ENCODE measurements at regions not wholly inside any gene's neighbourhood (a gene's known extent, or its start where the extent isn't known, plus 50 kb on each side); places are given as distances from the start of the nearest gene placed in this dataset.

DNA sequence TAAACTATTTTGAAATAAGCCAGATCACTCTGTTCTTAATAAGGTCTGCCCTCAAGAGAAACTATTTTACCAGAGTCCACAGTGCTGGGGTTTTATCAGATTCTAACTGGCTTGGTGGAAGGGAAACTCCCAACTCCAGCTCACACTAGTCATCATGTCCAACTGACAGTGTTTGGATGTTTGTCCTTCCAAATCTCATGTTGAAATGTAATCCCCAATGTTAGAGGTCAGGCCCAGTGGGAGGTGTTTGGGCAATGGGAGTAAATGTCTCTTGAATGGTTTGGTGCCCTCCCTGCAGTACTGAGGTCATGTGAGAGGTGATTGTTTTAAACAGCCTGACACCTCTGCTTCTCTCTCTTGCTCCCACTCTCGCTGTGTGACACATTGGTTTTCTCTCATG is 1301.0 kb upstream of the CDH8 start:
- H3K27ac ChIP-seq: no peak overlapping the region
- H3K4me3 ChIP-seq: no peak overlapping the region
- no peaks in the 10 kb centered on the region for H3K36me3 ChIP-seq
- no peaks in the 10 kb centered on the region for H3K4me1 ChIP-seq
- intact Hi-C loops (cut with DNase I): no loop called here
- TF ChIP-seq, protein P1, sequence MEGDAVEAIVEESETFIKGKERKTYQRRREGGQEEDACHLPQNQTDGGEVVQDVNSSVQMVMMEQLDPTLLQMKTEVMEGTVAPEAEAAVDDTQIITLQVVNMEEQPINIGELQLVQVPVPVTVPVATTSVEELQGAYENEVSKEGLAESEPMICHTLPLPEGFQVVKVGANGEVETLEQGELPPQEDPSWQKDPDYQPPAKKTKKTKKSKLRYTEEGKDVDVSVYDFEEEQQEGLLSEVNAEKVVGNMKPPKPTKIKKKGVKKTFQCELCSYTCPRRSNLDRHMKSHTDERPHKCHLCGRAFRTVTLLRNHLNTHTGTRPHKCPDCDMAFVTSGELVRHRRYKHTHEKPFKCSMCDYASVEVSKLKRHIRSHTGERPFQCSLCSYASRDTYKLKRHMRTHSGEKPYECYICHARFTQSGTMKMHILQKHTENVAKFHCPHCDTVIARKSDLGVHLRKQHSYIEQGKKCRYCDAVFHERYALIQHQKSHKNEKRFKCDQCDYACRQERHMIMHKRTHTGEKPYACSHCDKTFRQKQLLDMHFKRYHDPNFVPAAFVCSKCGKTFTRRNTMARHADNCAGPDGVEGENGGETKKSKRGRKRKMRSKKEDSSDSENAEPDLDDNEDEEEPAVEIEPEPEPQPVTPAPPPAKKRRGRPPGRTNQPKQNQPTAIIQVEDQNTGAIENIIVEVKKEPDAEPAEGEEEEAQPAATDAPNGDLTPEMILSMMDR (IDR thresholded peaks at IDR 0.05): no peak
- no peak for TF ChIP-seq POLR2AphosphoS5 (IDR thresholded peaks at IDR 0.05; ENCODE audit: insufficient read depth in 1 of 2, low read depth in 1 of 2)
- no peak for TF ChIP-seq POLR2A (IDR thresholded peaks at IDR 0.05)
- H3K27me3 ChIP-seq: no peaks in the 10 kb centered on the region
- DNase-seq (ENCODE audit: extremely low spot score in 2 of 2): no peak
- H3K9me3 ChIP-seq: no peaks in the 10 kb centered on the region

DNA sequence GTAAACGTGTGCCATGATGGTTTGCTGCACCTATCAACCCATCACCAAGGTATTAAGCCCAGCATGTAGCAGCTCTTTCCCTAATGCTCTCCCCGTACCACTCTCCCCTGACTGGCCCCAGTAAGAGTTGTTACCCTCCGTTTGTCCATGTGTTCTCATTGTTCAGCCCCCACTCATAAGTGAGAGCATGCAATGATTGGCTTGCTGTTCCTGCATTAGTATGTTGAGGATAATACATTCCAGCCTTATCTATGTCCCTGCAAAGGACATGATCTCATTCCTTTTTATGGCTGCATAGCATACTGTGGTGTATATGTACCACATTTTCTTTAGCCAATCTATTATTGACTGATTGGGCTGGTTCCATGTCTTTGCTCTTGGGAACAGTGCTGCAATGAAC is 1294.9 kb upstream of the CDH8 start:
- intact Hi-C loops (cut with DNase I): no loop called here
- H3K27ac ChIP-seq: no peak overlapping the region
- H3K4me1 ChIP-seq: no peaks in the 10 kb centered on the region
- H3K27me3 ChIP-seq: no peaks in the 10 kb centered on the region
- no peaks in the 10 kb centered on the region for H3K36me3 ChIP-seq
- no peak for TF ChIP-seq POLR2AphosphoS5 (IDR thresholded peaks at IDR 0.05; ENCODE audit: insufficient read depth in 1 of 2, low read depth in 1 of 2)
- no peak for TF ChIP-seq POLR2A (IDR thresholded peaks at IDR 0.05)
- TF ChIP-seq, protein P1 (IDR thresholded peaks at IDR 0.05): no peak
- DNase-seq (ENCODE audit: extremely low spot score in 2 of 2): no peak
- H3K9me3 ChIP-seq: no peaks in the 10 kb centered on the region
- H3K4me3 ChIP-seq: no peak overlapping the region

DNA sequence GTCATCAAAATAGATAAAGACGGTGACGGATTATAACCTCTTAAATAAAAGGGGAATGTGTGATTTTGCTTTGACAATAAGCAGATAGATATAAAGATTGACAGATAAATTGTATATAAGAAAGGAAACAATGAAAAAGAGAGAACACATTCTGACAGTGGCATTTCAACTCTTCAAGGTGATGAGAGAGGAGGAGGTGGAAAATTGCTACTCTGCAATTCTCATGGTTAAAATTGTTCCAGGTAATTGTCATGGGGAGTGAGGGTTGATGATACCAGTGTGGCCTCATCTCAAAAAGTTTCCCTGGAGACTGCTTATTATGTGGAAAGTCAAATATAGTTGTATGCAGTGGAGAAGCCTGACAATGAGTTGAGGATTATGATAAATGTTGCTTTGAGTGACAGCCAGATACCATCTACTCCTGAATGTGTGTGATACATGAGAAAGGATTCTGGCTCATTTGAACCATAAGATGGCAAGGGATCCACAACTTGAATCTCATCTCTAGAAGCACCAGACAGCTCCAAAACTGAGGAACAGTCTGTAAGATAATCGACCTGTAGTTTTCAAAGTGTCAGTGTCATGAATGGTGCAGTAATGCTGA is 1290.6 kb upstream of the CDH8 start:
- no peaks in the 10 kb centered on the region for H3K4me1 ChIP-seq
- no peak for DNase-seq (ENCODE audit: extremely low spot score in 2 of 2)
- no peak overlapping the region for H3K4me3 ChIP-seq
- no peak for TF ChIP-seq POLR2AphosphoS5 (IDR thresholded peaks at IDR 0.05; ENCODE audit: insufficient read depth in 1 of 2, low read depth in 1 of 2)
- TF ChIP-seq, protein P1 (IDR thresholded peaks at IDR 0.05): no peak
- TF ChIP-seq POLR2A (IDR thresholded peaks at IDR 0.05): no peak
- intact Hi-C loops (cut with DNase I): no loop called here
- H3K9me3 ChIP-seq: no peaks in the 10 kb centered on the region
- no peak overlapping the region for H3K27ac ChIP-seq
- no peaks in the 10 kb centered on the region for H3K27me3 ChIP-seq
- no peaks in the 10 kb centered on the region for H3K36me3 ChIP-seq

DNA sequence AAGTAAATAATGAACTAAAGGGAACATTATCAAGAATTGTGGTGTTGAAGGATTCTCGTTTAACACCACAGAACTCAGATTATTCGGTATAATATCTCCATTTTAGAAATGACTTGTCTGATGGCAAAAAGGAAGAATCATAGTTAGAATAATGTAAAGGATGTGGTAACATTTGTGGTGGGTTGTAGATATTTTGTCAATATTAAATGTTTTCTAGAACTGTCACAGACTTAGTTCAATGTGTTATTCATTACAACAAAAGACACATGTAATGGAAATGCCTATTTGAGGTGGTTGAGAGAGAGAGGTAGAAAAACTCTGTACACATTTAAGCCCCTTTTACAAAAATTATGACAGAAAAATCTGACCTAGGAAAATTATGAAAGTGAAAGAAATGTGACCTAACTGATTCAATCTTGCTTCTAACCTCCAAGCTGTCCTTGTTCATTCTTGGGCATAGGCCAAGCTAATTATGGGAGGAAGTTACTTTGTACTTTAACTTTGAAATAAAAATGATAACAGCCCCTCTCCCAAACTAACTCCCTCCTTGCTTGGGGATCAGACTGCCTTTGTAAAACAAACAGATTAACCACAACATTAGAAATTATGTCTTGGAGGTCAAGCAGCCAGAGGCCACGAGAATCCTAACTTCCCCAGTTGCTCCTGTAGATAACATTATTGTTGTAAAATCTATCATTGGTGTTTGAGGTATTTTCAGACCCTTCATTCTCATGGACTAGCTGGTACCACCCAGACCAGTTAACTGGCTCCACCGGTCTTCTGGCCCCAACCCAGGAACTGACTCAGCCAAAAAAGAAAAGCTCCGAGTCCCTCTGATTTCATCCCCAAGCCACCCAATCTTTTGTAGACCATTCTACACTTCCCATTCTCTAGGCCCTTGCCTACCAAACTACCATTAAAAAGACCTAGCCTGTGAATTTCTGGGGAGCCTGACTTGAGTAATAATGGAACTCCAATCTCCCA is 1287.8 kb upstream of the CDH8 start:
- Histone ChIP-seq H3K27me3 (no peaks in the 10 kb centered on the region), H3K36me3 (no peaks in the 10 kb centered on the region), H3K9me3 (no peaks in the 10 kb centered on the region), H3K4me3 (no peak overlapping the region), H3K27ac (no peak overlapping the region), H3K4me1 (no peaks in the 10 kb centered on the region)
- DNase-seq (ENCODE audit: extremely low spot score in 2 of 2): no peak
- intact Hi-C loops (cut with DNase I): no loop called here
- no peak for TF ChIP-seq POLR2A (IDR thresholded peaks at IDR 0.05)
- no peak for TF ChIP-seq POLR2AphosphoS5 (IDR thresholded peaks at IDR 0.05; ENCODE audit: insufficient read depth in 1 of 2, low read depth in 1 of 2)
- TF ChIP-seq, protein P1 (IDR thresholded peaks at IDR 0.05): no peak

DNA sequence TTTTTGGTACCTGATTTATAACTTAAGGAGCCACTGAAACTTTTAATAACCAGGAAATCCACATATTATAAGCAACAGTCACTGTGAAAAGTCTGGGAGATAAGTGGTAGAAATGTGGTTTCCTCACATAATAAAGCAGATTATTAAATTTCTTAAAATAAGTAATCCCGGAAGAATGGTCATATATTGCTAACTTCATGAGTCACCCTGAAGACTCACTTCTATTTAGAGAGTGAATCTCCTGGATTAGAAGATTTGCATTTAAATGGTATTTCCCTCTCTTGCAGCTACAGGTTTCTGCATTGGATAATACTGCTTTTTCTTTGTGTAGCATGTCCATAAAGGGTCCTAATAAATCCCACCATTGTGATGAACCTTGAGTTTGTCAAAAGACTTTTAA is 1286.8 kb upstream of the CDH8 start:
- H3K27me3 ChIP-seq: no peaks in the 10 kb centered on the region
- H3K4me3 ChIP-seq: no peak overlapping the region
- no peaks in the 10 kb centered on the region for H3K9me3 ChIP-seq
- H3K27ac ChIP-seq: no peak overlapping the region
- intact Hi-C loops (cut with DNase I): no loop called here
- no peaks in the 10 kb centered on the region for H3K36me3 ChIP-seq
- TF ChIP-seq POLR2A (IDR thresholded peaks at IDR 0.05) (no peak), POLR2AphosphoS5 (IDR thresholded peaks at IDR 0.05; ENCODE audit: insufficient read depth in 1 of 2, low read depth in 1 of 2) (no peak)
- TF ChIP-seq, protein P1 (IDR thresholded peaks at IDR 0.05): no peak
- no peak for DNase-seq (ENCODE audit: extremely low spot score in 2 of 2)
- H3K4me1 ChIP-seq: no peaks in the 10 kb centered on the region

Measured in vagina (tissue), 2 donors.